Trophoblast cell (in vitro differentiated cells and primary cell): ENCODE measurements at regions not wholly inside any gene's neighbourhood (a gene's known extent, or its start where the extent isn't known, plus 50 kb on each side); places are given as distances from the start of the nearest gene placed in this dataset.

ENCODE experiments used
- DNase-seq, 2 donors: peaks; one replicate each; pipeline ENCODE4 v3.0.0-alpha.2; 2016
- H2AFZ ChIP-seq: 2 replicates; pipeline ENCODE4 v1.6.1; 2013; ENCODE audit warnings: low read length, moderate library complexity, mild to moderate bottlenecking; ENCODE audit not compliant: insufficient read depth, poor library complexity
- H2AK5ac ChIP-seq: 2 replicates; pipeline ENCODE4 v1.6.1; 2013; ENCODE audit warnings: mild to moderate bottlenecking, low read length
- H2BK120ac ChIP-seq: 2 replicates; pipeline ENCODE4 v1.6.1; 2013; ENCODE audit warnings: low read length, mild to moderate bottlenecking, moderate library complexity; ENCODE audit not compliant: insufficient read depth, poor library complexity
- H2BK12ac ChIP-seq: 2 replicates; pipeline ENCODE4 v1.6.1; 2013; ENCODE audit warnings: mild to moderate bottlenecking, low read length, moderate library complexity
- H2BK5ac ChIP-seq: 2 replicates; pipeline ENCODE4 v1.6.1; 2013; ENCODE audit warnings: low read length, low read depth, moderate library complexity, mild to moderate bottlenecking; ENCODE audit not compliant: poor library complexity
- H3K14ac ChIP-seq: 2 replicates; pipeline ENCODE4 v1.6.1; 2013; ENCODE audit warnings: mild to moderate bottlenecking, low read length
- H3K18ac ChIP-seq: 2 replicates; pipeline ENCODE4 v1.6.1; 2013; ENCODE audit warnings: mild to moderate bottlenecking, low read length
- H3K23ac ChIP-seq: 2 replicates; pipeline ENCODE4 v1.6.1; 2013; ENCODE audit warnings: low read length
- H3K27ac ChIP-seq: 2 replicates; pipeline ENCODE4 v1.5.1; 2013; ENCODE audit warnings: low read depth, mild to moderate bottlenecking, inconsistent platforms, low read length, moderate library complexity
- H3K27me3 ChIP-seq: 2 replicates; pipeline ENCODE4 v1.6.1; 2013; ENCODE audit warnings: inconsistent platforms, mild to moderate bottlenecking, low read length, moderate library complexity; ENCODE audit not compliant: insufficient read depth
- H3K36me3 ChIP-seq, 2 experiments: 1 replicate in 1 of 2; 2 replicates in 1 of 2; pipeline ENCODE4 v1.6.1; 2013; ENCODE audit warnings: low read length in 2 of 2, mild to moderate bottlenecking in 2 of 2, moderate library complexity in 1 of 2; ENCODE audit not compliant: insufficient read depth in 2 of 2, control insufficient read depth in 1 of 2
- H3K4ac ChIP-seq: 2 replicates; pipeline ENCODE4 v1.6.1; 2013; ENCODE audit warnings: low read depth, mild to moderate bottlenecking, low read length, moderate library complexity
- H3K4me1 ChIP-seq, 2 experiments: 1 replicate in 1 of 2; 2 replicates in 1 of 2; pipeline ENCODE4 v1.6.1; 2013; ENCODE audit warnings: low read length in 2 of 2, mild to moderate bottlenecking in 2 of 2, moderate library complexity in 1 of 2; ENCODE audit not compliant: insufficient read depth in 2 of 2, control insufficient read depth in 1 of 2
- H3K4me2 ChIP-seq: 2 replicates; pipeline ENCODE4 v1.6.1; 2013; ENCODE audit warnings: inconsistent platforms, mild to moderate bottlenecking, low read length, moderate library complexity
- H3K4me3 ChIP-seq: 2 replicates; pipeline ENCODE4 v1.5.1; 2013; ENCODE audit warnings: mild to moderate bottlenecking, low read depth, low read length, inconsistent platforms
- H3K79me1 ChIP-seq: one replicate; pipeline ENCODE4 v1.6.1; 2013; ENCODE audit warnings: low read length
- H3K79me2 ChIP-seq: 2 replicates; pipeline ENCODE4 v1.6.1; 2013; ENCODE audit warnings: low read length, mild to moderate bottlenecking; ENCODE audit not compliant: control insufficient read depth, insufficient read depth, poor library complexity
- H3K9ac ChIP-seq: 2 replicates; pipeline ENCODE4 v1.6.1; 2013; ENCODE audit warnings: mild to moderate bottlenecking, low read length
- H3K9me3 ChIP-seq: 2 replicates; pipeline ENCODE4 v1.6.1; 2013; ENCODE audit warnings: low read depth, mild to moderate bottlenecking, control low read depth, inconsistent platforms, low read length; ENCODE audit not compliant: insufficient read depth
- H4K12ac ChIP-seq: 2 replicates; pipeline ENCODE4 v1.6.1; 2013; ENCODE audit warnings: low read depth, mild to moderate bottlenecking, low read length, moderate library complexity
- H4K8ac ChIP-seq: 2 replicates; pipeline ENCODE4 v1.6.1; 2013; ENCODE audit warnings: low read depth, mild to moderate bottlenecking, low read length, moderate library complexity
- H4K91ac ChIP-seq: one replicate; pipeline ENCODE4 v1.6.1; 2013; ENCODE audit warnings: low read depth, mild to moderate bottlenecking, low read length, moderate library complexity
- WGBS: extraction: QIAGEN DNeasy Blood & Tissue Kit; methylation state at CpG from one replicate; pipeline ENCODE4 v1.1.7; 2013; ENCODE audit warnings: missing lambda C conversion rate; ENCODE audit not compliant: insufficient read length, insufficient coverage; ENCODE audit errors: extremely low coverage; 5-methylcytosine and 5-hydroxymethylcytosine counted together

GRCh38 chr6:112581015-112581414, 233.9 kb downstream of the RFPL4B start:
- Histone ChIP-seq H3K4ac (no peak overlapping the region), H3K4me2 (no peak overlapping the region), H3K4me3 (no peak overlapping the region), H3K27me3 (no peaks in the 10 kb centered on the region), H3K36me3 (no peaks in the 10 kb centered on the region), H2BK12ac (no peak overlapping the region), H3K9ac (no peak overlapping the region), H3K18ac (no peak overlapping the region), H2AFZ (no peak overlapping the region), H4K12ac (no peak overlapping the region), H3K14ac (no peak overlapping the region), H4K91ac (no peak overlapping the region), H2BK5ac (no peak overlapping the region), H3K4me1 (no peaks in the 10 kb centered on the region), H3K27ac (no peak overlapping the region), H2AK5ac (no peak overlapping the region), H2BK120ac (no peak overlapping the region), H3K9me3 (no peaks in the 10 kb centered on the region), H4K8ac (no peak overlapping the region), H3K79me1 (no peaks in the 10 kb centered on the region), H3K23ac (no peak overlapping the region), H3K79me2 (no peaks in the 10 kb centered on the region)
- WGBS, result no CpG with 5 or more reads among the region's 1 CpG
- no peak for DNase-seq

- Histone ChIP-seq H2BK120ac (no peak overlapping the region), H3K36me3 (no peaks in the 10 kb centered on the region), H2BK5ac (no peak overlapping the region), H2BK12ac (no peak overlapping the region), H3K4me2 (no peak overlapping the region), H4K91ac (no peak overlapping the region), H3K14ac (no peak overlapping the region), H3K79me2 (no peaks in the 10 kb centered on the region), H3K4me3 (no peak overlapping the region), H2AFZ (no peak overlapping the region), H3K9me3 (no peaks in the 10 kb centered on the region), H4K8ac (no peak overlapping the region), H4K12ac (no peak overlapping the region), H2AK5ac (no peak overlapping the region), H3K27me3 (no peaks in the 10 kb centered on the region), H3K9ac (no peak overlapping the region), H3K4ac (no peak overlapping the region), H3K79me1 (no peaks in the 10 kb centered on the region), H3K18ac (no peak overlapping the region), H3K27ac (no peak overlapping the region), H3K23ac (no peak overlapping the region), H3K4me1 (no peaks in the 10 kb centered on the region)
- WGBS, result no CpG with 5 or more reads among the region's 3 CpGs
- no peak for DNase-seq
These were observed 243.2 kb downstream of the RFPL4B start for GRCh38 chr6:112590326-112590725.

- no peaks in the 10 kb centered on the region for H3K4me1 ChIP-seq
- DNase-seq, result peak in 1 of 2 donors; percentile 61
- no peak overlapping the region for H3K14ac ChIP-seq
- H3K4me2 ChIP-seq, result no peak overlapping the region
- H3K27me3 ChIP-seq, result no peaks in the 10 kb centered on the region
- no peaks in the 10 kb centered on the region for H3K79me1 ChIP-seq
- no peak overlapping the region for H3K9ac ChIP-seq
- H3K4ac ChIP-seq, result no peak overlapping the region
- H3K27ac ChIP-seq, result no peak overlapping the region
- no peak overlapping the region for H4K8ac ChIP-seq
- no peak overlapping the region for H2BK5ac ChIP-seq
- no peaks in the 10 kb centered on the region for H3K79me2 ChIP-seq
- H3K23ac ChIP-seq, result no peak overlapping the region
- no peak overlapping the region for H2AFZ ChIP-seq
- no peak overlapping the region for H4K12ac ChIP-seq
- no peak overlapping the region for H2BK12ac ChIP-seq
- no peak overlapping the region for H4K91ac ChIP-seq
- no peaks in the 10 kb centered on the region for H3K9me3 ChIP-seq
- H3K36me3 ChIP-seq, result no peaks in the 10 kb centered on the region
- no peak overlapping the region for H3K4me3 ChIP-seq
- H2AK5ac ChIP-seq, result no peak overlapping the region
- H2BK120ac ChIP-seq, result no peak overlapping the region
- H3K18ac ChIP-seq, result no peak overlapping the region
These were observed 244.2 kb downstream of the RFPL4B start for GRCh38 chr6:112591329-112591728.

- H3K18ac ChIP-seq, result no peak overlapping the region
- no peak overlapping the region for H4K91ac ChIP-seq
- H3K36me3 ChIP-seq, result no peaks in the 10 kb centered on the region
- no peaks in the 10 kb centered on the region for H3K27me3 ChIP-seq
- DNase-seq, result peak; percentile 94 to 99
- no peak overlapping the region for H3K27ac ChIP-seq
- no peak overlapping the region for H3K14ac ChIP-seq
- no peak overlapping the region for H4K12ac ChIP-seq
- H3K9me3 ChIP-seq, result no peaks in the 10 kb centered on the region
- no peaks in the 10 kb centered on the region for H3K79me2 ChIP-seq
- no peak overlapping the region for H2AK5ac ChIP-seq
- no peak overlapping the region for H3K9ac ChIP-seq
- H2BK12ac ChIP-seq, result no peak overlapping the region
- H3K23ac ChIP-seq, result no peak overlapping the region
- no peak overlapping the region for H4K8ac ChIP-seq
- no peak overlapping the region for H2BK5ac ChIP-seq
- no peak overlapping the region for H3K4ac ChIP-seq
- no peaks in the 10 kb centered on the region for H3K79me1 ChIP-seq
- no peak overlapping the region for H2AFZ ChIP-seq
- no peak overlapping the region for H3K4me2 ChIP-seq
- no peak overlapping the region for H2BK120ac ChIP-seq
- H3K4me3 ChIP-seq, result no peak overlapping the region
- no peaks in the 10 kb centered on the region for H3K4me1 ChIP-seq
These were observed 245.0 kb downstream of the RFPL4B start for GRCh38 chr6:112592159-112592558.
